Thymus (tissue), 11 donors: ENCODE measurements at regions not wholly inside any gene's neighbourhood (a gene's known extent, or its start where the extent isn't known, plus 50 kb on each side); places are given as distances from the start of the nearest gene placed in this dataset.

Source experiments
- DNase-seq, 9 donors: peaks; one replicate each; pipeline ENCODE4 v3.0.0-alpha.2; 2013; ENCODE audit warnings: low spot score in 9 of 9, low read depth in 6 of 9, missing footprints in 1 of 9
- H3K27ac ChIP-seq, 2 donors: one replicate each; pipeline ENCODE4 v1.5.1; 2013; ENCODE audit warnings: control low read depth in 1 of 2, low read depth in 1 of 2, low read length in 1 of 2, mild to moderate bottlenecking in 1 of 2, moderate library complexity in 1 of 2
- H3K27me3 ChIP-seq, 2 donors: one replicate each; pipeline ENCODE4 v1.5.1; 2013; ENCODE audit warnings: low read length in 1 of 2; ENCODE audit not compliant: control insufficient read depth in 2 of 2, insufficient read depth in 1 of 2
- H3K36me3 ChIP-seq, 2 donors: one replicate each; pipeline ENCODE4 v1.5.1; 2013; ENCODE audit warnings: low read length in 1 of 2, mild to moderate bottlenecking in 1 of 2, moderate library complexity in 1 of 2; ENCODE audit not compliant: control insufficient read depth in 2 of 2, insufficient read depth in 2 of 2
- H3K4me1 ChIP-seq, 2 donors: one replicate each; pipeline ENCODE4 v1.5.1; 2013; ENCODE audit warnings: low read length in 2 of 2; ENCODE audit not compliant: control insufficient read depth in 2 of 2, insufficient read depth in 2 of 2
- H3K4me3 ChIP-seq, 2 donors: one replicate each; pipeline ENCODE4 v1.5.1; 2013; ENCODE audit warnings: low read length in 2 of 2, control low read depth in 1 of 2, mild to moderate bottlenecking in 1 of 2
- H3K9me3 ChIP-seq, 2 donors: one replicate each; pipeline ENCODE4 v1.5.1; 2013; ENCODE audit warnings: low read length in 1 of 2, mild to moderate bottlenecking in 1 of 2; ENCODE audit not compliant: control insufficient read depth in 2 of 2, insufficient read depth in 1 of 2
- WGBS: extraction: QIAGEN DNeasy Blood & Tissue Kit; methylation state at CpG from one replicate; pipeline ENCODE4 v1.1.7; 2013; 5-methylcytosine and 5-hydroxymethylcytosine counted together
- donor health status: healthy.

DNA sequence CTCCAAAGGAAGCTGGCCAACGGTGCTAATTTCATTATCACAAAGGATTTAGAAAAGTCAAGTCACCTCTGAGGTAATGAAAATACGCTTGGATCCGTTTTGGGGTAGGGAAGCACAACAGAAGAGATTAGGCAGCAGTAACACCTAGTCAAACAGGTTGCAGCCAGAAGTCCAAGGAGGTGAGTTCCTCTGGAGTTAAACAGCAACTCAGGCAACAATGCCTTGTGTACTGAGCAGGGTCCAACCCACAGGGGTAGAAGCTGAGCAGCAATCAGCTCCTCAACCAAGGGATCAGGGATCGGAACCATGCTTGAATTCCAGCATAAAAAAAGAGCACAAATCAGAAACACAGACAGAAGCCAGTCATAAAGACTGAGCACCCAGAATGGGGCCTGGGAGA lies 88.1 kb upstream of the SPRED1 start:
- no peaks in the 10 kb centered on the region for H3K4me1 ChIP-seq
- WGBS = 93% methylated on average over 4 of the region's 4 CpGs
- no peaks in the 10 kb centered on the region for H3K9me3 ChIP-seq
- H3K27ac ChIP-seq = no peak overlapping the region
- DNase-seq = no peak
- no peaks in the 10 kb centered on the region for H3K36me3 ChIP-seq
- no peak overlapping the region for H3K4me3 ChIP-seq
- no peaks in the 10 kb centered on the region for H3K27me3 ChIP-seq

DNA sequence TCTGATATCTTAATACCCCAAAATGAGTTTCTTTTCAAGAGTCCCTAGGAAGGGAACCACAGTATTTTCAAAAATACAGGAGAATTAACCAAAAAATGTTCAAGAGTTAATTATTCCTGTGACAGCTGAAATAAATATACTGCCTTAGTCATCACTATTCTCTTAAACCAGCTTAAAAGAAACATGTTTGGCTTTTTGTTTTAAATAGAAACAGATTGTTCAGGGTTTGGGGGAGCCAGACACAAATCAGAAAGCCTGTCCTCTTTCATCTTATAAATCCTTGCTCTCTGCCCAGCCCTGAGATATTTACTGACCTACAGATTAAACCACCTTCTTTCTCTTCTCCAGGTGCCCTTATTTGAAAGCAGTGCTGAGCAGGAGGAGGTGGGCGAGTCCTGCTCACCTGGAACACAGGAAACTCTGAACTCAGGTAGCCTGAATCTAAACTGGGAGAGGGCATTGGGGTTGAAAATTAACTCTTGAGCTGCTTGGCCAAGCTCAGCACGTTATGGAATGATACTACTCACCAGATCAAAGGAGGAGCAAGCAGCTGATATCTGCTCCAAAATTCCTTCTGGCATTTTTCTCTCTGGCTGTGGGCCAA lies 84.1 kb upstream of the SPRED1 start:
- 78% methylated on average over 2 of the region's 2 CpGs for WGBS
- Histone ChIP-seq H3K4me3 (no peak overlapping the region), H3K4me1 (no peaks in the 10 kb centered on the region), H3K9me3 (no peaks in the 10 kb centered on the region), H3K36me3 (no peaks in the 10 kb centered on the region), H3K27ac (no peak overlapping the region), H3K27me3 (no peaks in the 10 kb centered on the region)
- DNase-seq = peak in 1 of 9 donors; percentile 1

DNA sequence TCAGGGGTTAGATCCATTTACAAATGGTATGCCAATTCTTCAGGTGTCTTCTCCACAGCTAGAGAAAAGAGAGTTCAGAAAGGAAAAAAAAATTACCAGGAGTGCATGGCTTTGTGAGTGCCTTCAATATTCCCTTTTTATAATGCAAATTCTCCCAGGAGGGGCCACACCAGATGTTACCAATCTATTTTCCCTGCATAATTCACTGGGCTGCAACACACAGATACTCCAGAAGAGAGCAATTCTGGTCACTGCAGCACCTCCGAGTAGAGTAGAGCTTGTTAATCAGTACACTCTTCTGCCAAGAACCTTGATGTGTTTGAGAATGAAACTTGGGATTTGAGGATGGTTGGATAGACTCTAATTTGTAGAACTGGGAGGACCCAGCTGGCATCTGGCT lies 80.7 kb upstream of the SPRED1 start:
- H3K4me1 ChIP-seq = no peaks in the 10 kb centered on the region
- 92% methylated on average over 1 of the region's 1 CpG for WGBS
- H3K36me3 ChIP-seq = no peaks in the 10 kb centered on the region
- no peaks in the 10 kb centered on the region for H3K27me3 ChIP-seq
- no peak overlapping the region for H3K4me3 ChIP-seq
- H3K9me3 ChIP-seq = no peaks in the 10 kb centered on the region
- H3K27ac ChIP-seq = no peak overlapping the region
- DNase-seq = no peak

DNA sequence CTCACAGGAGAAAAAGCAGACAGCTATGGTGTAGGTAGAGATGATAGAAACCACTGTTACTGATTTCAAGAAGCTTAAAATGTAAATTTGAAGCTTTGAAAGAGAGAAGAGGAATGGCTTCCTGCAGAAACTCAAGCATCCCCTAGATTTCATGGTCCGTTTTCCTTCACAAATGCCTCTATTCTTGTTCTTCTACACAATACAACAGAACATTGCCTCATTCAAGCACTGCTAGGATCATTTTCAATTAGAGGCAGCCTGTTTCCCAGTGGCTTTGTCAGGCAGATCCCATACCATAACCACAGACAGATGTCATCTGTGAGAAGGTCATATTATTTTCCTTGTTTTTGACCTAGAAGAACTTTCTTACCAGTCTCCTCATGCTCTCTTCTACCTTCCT lies 77.9 kb upstream of the SPRED1 start:
- H3K27ac ChIP-seq = no peak overlapping the region
- H3K4me1 ChIP-seq = no peaks in the 10 kb centered on the region
- no peak for DNase-seq
- no peaks in the 10 kb centered on the region for H3K27me3 ChIP-seq
- no peaks in the 10 kb centered on the region for H3K36me3 ChIP-seq
- no peak overlapping the region for H3K4me3 ChIP-seq
- no peaks in the 10 kb centered on the region for H3K9me3 ChIP-seq
- WGBS = 95% methylated on average over 1 of the region's 1 CpG

DNA sequence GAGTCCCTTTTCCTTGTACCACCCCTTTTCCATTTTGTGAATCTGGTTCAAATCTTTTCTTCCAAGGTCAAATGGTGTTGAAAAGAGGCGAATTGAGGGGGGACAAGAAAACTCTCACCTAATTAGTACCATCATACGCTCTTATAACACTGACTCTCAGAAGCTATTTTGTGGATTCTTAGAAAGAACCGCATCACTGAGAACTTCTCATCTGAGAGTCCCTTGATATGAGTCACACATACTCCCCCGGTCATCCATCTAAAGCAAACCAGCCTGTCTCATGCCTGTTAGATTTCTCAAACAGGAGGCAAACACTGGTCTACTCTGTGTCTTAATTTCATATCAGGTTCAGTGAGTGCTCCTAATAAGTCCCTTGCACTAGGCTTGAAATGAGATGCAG lies 76.5 kb upstream of the SPRED1 start:
- Histone ChIP-seq H3K4me3 (no peak overlapping the region), H3K9me3 (no peaks in the 10 kb centered on the region), H3K27ac (no peak overlapping the region), H3K4me1 (no peaks in the 10 kb centered on the region), H3K36me3 (no peaks in the 10 kb centered on the region), H3K27me3 (no peaks in the 10 kb centered on the region)
- WGBS = 93% methylated on average over 4 of the region's 4 CpGs
- no peak for DNase-seq

DNA sequence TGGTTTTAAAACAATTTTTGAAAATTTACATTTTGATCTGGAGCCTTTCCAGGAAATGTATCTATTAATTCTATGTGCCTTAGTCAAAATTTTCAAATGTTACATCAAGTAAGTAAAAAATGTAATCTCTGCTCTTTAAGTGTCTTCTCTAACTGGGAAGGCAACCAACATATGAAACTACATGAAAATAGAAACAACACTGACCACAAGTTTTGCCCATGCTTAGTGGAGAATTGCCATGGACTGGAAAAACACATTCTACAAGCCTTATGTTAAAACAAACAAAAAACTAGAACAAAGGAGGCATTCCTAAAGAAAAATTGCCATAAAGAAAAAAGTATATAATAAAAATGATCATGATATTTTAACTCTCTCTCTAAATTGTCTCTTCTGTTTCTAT lies 75.9 kb upstream of the SPRED1 start:
- no peaks in the 10 kb centered on the region for H3K4me1 ChIP-seq
- H3K27me3 ChIP-seq = no peaks in the 10 kb centered on the region
- no peak overlapping the region for H3K27ac ChIP-seq
- DNase-seq = no peak
- no peaks in the 10 kb centered on the region for H3K36me3 ChIP-seq
- no peak overlapping the region for H3K4me3 ChIP-seq
- H3K9me3 ChIP-seq = no peaks in the 10 kb centered on the region

DNA sequence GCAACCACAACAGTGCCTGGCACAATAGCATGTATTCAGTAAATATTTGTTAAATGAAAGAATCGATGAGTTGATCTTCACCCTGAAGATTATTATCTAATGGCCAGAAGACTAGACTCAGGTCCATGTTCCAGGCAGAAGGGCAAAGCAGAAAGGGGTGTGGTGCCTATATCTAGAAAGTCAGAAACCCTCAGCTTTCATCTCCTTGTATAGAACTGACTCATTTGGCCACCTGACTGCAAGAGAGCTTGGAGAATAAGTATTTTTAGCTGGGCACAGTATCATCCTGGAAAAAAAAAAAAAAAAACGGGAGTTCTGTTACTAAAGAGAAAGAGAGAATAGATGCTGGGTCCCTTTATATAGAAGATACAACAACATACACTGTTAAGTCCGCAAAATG lies 69.7 kb upstream of the SPRED1 start:
- H3K4me3 ChIP-seq = no peak overlapping the region
- no peak overlapping the region for H3K27ac ChIP-seq
- no peaks in the 10 kb centered on the region for H3K27me3 ChIP-seq
- H3K4me1 ChIP-seq = no peaks in the 10 kb centered on the region
- 91% methylated on average over 3 of the region's 3 CpGs for WGBS
- H3K36me3 ChIP-seq = no peaks in the 10 kb centered on the region
- H3K9me3 ChIP-seq = no peaks in the 10 kb centered on the region
- no peak for DNase-seq

DNA sequence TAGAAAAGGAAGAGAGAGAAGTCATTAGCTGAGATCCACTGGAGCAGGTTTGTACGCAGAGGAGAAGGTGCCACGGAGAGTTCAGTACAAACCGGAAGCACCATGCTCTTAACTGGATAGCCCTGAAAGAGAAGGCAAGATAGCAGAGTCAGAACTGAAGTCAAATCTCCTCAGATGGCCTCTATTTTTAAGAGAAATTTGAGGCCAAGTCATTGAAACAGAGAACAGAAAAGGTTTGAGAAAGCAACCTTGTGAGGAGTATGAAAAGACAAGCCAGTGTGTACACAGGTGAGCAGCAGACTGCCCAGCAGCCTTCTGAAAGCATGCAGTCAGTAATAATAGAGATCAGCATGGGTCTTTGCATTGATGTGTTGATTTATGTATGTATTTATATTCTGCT lies 66.1 kb upstream of the SPRED1 start:
- Histone ChIP-seq H3K27me3 (no peaks in the 10 kb centered on the region), H3K4me3 (no peak overlapping the region), H3K36me3 (no peaks in the 10 kb centered on the region), H3K27ac (no peak overlapping the region), H3K4me1 (no peaks in the 10 kb centered on the region), H3K9me3 (no peaks in the 10 kb centered on the region)
- no peak for DNase-seq
- 89% methylated on average over 3 of the region's 3 CpGs for WGBS

DNA sequence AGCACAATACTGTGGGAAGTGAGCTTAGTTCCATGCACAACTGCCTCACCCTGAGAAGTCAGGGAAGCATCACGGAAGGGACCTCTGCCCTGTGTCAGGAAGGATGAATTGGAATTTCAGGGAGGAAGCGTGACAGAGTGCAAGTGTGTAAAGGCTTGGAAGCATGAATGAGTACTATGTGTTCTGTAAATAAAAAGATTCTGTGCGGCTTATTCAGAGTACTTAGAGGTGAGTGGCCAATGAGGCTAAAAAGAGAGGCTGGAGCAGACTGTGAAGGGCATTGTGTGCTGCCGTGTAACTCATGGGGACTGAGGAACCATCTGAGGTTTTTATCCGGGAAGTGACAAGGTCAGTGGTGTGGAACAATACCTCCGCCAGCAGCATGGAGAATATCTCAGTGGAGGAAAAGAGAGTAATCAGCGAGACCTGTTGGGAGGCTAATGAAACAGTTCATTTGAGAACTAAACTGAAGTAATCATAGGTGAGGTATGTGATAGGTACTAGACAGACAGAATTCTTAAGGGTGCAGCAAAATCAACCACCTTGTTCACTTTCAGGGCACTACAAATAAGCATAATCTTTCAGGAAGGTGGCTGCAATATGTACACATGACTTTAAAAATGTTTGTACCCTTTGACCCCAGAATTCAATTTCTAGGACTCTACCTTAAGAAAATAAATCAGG lies 64.9 kb upstream of the SPRED1 start:
- Histone ChIP-seq H3K27ac (no peak overlapping the region), H3K36me3 (no peaks in the 10 kb centered on the region), H3K4me1 (no peaks in the 10 kb centered on the region), H3K27me3 (no peaks in the 10 kb centered on the region), H3K9me3 (no peaks in the 10 kb centered on the region), H3K4me3 (no peak overlapping the region)
- DNase-seq = no peak
- WGBS = 93% methylated on average over 7 of the region's 7 CpGs
